ENCODE measurements at regions not wholly inside any gene's neighbourhood (a gene's known extent, or its start where the extent isn't known, plus 50 kb on each side); places are given as distances from the start of the nearest gene placed in this dataset.
"Not testable (repeated sequence)": the region's sequence is repeated elsewhere in the genome, so short reads cannot be mapped to it uniquely, and the experiment has no call there.

GRCh38 chr10:120041807-120042559 is 149.5 kb downstream of the SEC23IP start (continued):
- no peak for TF ChIP-seq AFF4 (CRISPR knock-in tag; IDR thresholded peaks at IDR 0.05; ENCODE audit: borderline replicate concordance)

GRCh38 chr10:120042705-120043104 is 150.2 kb downstream of the SEC23IP start:
- TF ChIP-seq MYBL2 (CRISPR knock-in tag; IDR thresholded peaks at IDR 0.05) (no peak), CTCF (IDR thresholded peaks at IDR 0.05) (no peak), PRDM15 (CRISPR knock-in tag; IDR thresholded peaks at IDR 0.05) (no peak), MLX (CRISPR knock-in tag; IDR thresholded peaks at IDR 0.05) (no peak), OVOL2 (CRISPR knock-in tag; IDR thresholded peaks at IDR 0.05; ENCODE audit: borderline replicate concordance) (no peak), TCF7 (CRISPR knock-in tag; IDR thresholded peaks at IDR 0.05; ENCODE audit: low read depth) (no peak), JUN (CRISPR knock-in tag; IDR thresholded peaks at IDR 0.05) (no peak), ZNF219 (CRISPR knock-in tag; IDR thresholded peaks at IDR 0.05; ENCODE audit: borderline replicate concordance) (no peak), ZBTB43 (CRISPR knock-in tag; IDR thresholded peaks at IDR 0.05) (no peak), ZMAT4 (CRISPR knock-in tag; IDR thresholded peaks at IDR 0.05) (no peak), E2F4 (CRISPR knock-in tag; IDR thresholded peaks at IDR 0.05; ENCODE audit: borderline replicate concordance, low read depth) (no peak), KAT7 (CRISPR knock-in tag; IDR thresholded peaks at IDR 0.05; ENCODE audit: borderline replicate concordance) (no peak)
- Mint-ChIP-seq H3K4me3 (no peak overlapping the region), H3K27me3 (ENCODE audit: low read depth) (no peaks in the 10 kb centered on the region; the same call in 1 of the 2 replicates), H3K27ac (no peak overlapping the region), H3K9me3 (peaks cover 17% of the 10 kb centered on the region), H3K4me1 (peaks cover 16% of the 10 kb centered on the region), H3K36me3 (no peaks in the 10 kb centered on the region)
- ChIA-PET CTCF (no interaction called here), POLR2A (no interaction called here)
- ATAC-seq = no peak
- no peak for DNase-seq (ENCODE audit: low spot score)

- POLR2A ChIA-PET; H3K27me3 Mint-ChIP-seq (ENCODE audit: low read depth); CTCF ChIA-PET; ATAC-seq; H3K27ac Mint-ChIP-seq; DNase-seq (ENCODE audit: low spot score); H3K36me3 Mint-ChIP-seq; H3K4me3 Mint-ChIP-seq: not testable (repeated sequence)
- Mint-ChIP-seq H3K4me1 (peaks cover 28% of the 10 kb centered on the region), H3K9me3 (peaks cover 17% of the 10 kb centered on the region)
These were observed 154.8 kb downstream of the SEC23IP start for GRCh38 chr10:120047373-120047772.
